Gastroesophageal sphincter (tissue), 3 donors: ENCODE measurements at regions not wholly inside any gene's neighbourhood (a gene's known extent, or its start where the extent isn't known, plus 50 kb on each side); places are given as distances from the start of the nearest gene placed in this dataset.

Experiments used
- CTCF ChIP-seq, 4 experiments: fragments of 200-600 bp in 2 of 4; fragments of 450-650 bp in 2 of 4; sonication (generic) in 1 of 4; IDR thresholded peaks; one replicate each; pipeline ENCODE4 v1.5.1; 2017 to 2019; ENCODE audit warnings: antibody characterized with exemption in 4 of 4, mild to moderate bottlenecking in 2 of 4, moderate library complexity in 2 of 4
- POLR2AphosphoS5 ChIP-seq: sonication (generic); formaldehyde crosslinking; IDR thresholded peaks from one replicate; pipeline ENCODE4 v1.6.1; 2017; ENCODE audit warnings: antibody characterized with exemption

- TF ChIP-seq POLR2AphosphoS5 (no peak), CTCF (IDR thresholded peaks at IDR 0.05) (no peak)
Measured at GRCh38 chr6:108795122-108795521, 53.1 kb upstream of the ARMC2 start.
